Renal pelvis (tissue), 1 donor: ENCODE measurements at regions not wholly inside any gene's neighbourhood (a gene's known extent, or its start where the extent isn't known, plus 50 kb on each side); places are given as distances from the start of the nearest gene placed in this dataset.

Experiments
- DNase-seq: peaks from one replicate; pipeline ENCODE4 v3.0.0-alpha.2; 2013

DNA sequence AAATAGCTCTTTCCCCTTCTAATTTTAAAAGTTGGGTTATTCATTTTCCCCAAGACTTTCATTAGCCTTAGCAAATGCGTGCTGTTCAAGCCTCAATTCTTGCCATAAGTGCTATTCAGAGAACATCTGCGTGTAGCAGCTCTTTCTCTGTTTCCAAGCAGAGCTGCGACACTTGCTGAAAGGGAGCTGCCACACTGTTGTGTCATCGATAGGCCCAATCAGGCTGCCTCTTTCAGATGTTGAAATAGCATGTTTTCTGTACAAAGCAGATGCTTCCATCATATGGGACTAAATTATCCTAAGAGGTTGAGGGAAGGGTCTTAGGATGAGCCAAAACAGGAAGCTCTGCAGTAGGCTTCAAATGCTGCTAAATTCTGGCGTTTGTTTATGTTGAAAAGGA lies 220.9 kb upstream of the CDC14C start:
- no peak for DNase-seq

DNA sequence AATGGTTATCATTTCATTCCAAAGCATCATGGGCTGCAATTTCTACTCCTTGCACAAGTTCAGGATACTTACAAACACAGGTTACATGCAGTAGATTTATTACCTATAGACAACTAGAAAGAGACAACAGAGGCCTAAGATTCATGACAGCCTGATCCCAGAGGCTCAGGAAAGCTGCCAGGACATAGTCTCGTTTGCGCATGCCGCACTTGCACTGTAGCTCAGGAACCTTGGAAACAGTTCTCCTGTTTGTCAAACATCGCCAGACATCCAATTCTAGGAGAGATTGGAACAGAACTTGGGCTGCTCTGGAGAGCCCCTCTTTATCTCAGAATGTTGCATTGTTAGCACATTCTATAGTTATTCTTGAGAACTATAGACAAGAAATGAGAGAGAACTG lies 216.2 kb upstream of the CDC14C start:
- DNase-seq, result no peak

DNA sequence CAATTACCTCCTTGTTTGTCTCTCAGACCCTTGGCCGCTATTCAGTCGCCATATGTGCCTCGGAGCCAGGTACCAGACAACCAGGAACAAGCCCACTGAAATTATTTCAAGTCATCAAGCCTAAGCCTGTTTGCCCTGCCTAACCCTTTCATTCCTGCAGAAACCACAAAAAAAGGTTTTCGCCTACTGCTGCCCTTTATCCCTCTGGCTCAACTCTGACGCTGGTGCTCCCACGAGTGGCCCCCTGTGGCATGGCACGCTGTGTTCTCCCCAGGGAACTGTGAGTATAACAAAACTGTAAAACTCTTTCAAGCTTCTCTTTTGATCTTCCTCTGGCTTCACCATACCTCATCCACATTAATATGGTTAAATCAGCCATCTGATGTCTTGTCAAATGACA lies 215.7 kb upstream of the CDC14C start:
- DNase-seq, result no peak

DNA sequence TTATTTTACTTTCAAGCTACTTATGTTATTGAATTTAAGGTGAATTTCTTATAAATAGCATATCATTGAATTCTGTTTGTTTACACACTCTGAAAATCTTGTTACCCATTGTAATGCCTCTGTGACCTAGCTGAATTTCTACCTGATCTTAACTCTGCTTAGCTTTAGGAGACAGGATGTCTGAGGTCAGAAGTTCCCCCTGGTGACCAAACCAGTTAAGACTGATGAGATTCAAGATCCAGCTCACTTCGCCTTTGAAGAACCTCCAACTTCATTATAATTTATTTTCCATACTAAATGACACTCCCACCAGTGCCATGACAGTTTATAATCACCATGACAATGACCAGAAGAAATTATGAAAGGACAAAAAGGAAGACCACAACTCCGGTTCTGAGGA lies 213.4 kb upstream of the CDC14C start:
- DNase-seq, result no peak

DNA sequence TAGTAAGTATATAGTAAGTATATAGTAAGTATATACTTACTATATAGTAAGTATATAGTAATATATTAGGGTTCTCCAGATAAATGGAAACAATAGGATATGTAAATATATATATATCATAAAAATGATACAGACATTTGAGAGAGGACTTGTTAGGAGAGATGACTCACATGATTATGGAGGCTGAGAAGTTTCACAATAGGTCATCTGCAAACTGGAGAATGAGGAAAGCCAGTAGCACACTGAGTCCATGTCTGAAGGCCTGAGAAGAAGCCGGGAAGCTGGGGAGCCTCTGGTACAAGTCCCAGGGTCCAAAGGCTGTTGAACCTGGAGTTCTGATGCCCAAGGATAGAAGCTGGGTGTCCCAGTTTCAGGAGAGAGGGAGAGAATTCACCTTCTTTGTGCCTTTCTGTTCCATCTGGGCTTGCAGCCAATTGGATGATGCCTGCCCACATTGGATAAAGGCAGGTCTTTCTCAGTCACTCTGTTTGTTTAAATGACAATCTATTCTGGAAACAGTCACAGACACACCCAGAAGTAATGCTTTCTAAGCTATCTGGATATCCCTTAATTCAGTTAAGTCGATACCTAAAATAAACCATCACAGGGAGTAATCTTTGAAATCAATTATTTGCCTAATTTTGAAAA lies 205.5 kb upstream of the CDC14C start:
- no peak for DNase-seq

GRCh38 chr7:48728799-48729198 lies 195.5 kb upstream of the CDC14C start:
- no peak for DNase-seq

DNA sequence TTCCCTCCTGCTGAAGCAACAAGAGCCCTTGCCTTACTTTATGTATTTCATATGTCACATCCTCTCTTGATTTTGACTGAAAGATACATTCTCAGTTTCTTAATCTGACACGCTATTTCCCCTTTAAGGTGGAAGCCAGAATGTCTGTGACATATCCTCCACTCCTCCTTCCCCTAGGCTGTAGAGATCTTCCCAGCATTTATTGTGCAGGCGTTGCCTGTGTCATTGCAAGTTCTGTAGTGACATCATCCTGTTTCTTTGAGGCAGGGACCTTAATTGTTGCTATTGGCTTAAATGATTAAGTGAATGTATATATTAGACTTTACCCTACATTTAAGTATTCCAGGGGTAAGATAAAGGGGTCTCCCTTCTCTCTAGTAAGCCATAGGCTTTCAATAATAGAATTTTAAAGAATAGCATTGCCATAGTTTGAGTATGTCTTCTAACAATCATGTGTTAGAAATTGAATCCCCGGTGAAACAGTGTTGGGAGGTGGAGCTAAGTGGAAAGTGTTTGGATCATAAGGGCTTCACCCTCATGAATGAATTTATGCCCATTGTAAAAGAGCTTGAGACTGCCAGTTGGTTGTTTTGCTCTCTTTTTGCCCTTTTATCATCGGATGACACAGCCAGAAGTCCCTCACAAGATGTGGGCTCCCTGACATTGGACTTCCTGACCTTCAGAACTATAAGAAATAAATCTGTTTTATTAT lies 189.5 kb upstream of the CDC14C start:
- no peak for DNase-seq

DNA sequence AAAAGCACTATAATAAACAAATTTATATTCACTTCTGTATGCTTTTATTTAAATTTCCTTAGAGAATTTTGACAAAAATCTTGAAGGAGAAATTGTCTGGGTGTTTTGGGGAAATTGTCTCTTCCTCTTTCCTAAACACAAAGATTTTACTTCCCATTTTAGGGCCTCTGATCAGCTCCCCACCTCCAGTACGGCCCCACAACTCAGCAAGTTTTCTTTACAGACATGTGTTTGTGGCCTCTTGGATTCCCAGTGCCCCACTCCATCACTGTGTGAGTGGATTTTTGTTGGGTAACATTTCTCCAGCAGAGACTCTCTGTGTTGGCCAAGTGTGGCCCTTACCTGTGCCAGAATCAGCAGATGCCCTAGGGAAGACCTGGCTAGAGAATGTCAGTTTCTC lies 182.8 kb upstream of the CDC14C start:
- no peak for DNase-seq

GRCh38 chr7:48742079-48742798 lies 182.1 kb upstream of the CDC14C start:
- DNase-seq, result peak; percentile 7

DNA sequence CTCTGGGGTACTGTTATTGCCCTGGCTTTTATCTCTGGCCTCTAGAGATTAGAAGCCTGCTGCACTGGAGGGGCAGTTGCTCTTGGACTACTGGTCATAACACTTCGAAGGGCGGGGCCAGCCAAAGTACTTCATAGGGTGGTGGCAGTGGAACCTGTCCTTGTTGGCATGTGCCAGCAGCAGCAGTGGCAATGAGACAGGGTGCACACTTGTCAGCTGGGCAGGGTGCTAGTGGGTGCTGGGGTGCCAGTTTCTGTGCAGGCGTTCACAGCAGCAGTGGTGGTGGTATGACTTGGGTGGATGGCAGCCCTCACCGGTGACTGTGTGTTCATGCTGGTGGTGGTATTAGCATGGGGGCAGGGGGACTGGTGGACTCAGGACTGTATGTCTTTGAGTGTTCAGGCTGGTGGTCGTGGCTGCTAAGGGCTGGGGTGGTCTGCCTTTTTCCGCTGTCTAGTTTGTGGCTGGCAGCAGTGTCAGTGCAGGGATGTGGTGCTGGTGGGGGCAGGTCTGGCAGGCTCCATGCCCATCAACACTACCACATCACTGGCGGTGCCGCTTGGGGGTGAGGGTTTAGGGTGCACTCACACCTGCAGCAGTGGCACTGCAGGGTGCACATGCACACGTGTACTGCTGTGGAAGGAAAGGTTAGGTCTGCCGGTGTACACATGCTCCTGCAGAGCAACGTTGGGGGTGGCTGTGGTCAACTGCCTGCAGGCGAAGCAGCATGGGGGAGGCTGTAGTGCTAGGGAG lies 176.1 kb upstream of the CDC14C start:
- no peak for DNase-seq

GRCh38 chr7:48755061-48755555 lies 169.2 kb upstream of the CDC14C start:
- no peak for DNase-seq

DNA sequence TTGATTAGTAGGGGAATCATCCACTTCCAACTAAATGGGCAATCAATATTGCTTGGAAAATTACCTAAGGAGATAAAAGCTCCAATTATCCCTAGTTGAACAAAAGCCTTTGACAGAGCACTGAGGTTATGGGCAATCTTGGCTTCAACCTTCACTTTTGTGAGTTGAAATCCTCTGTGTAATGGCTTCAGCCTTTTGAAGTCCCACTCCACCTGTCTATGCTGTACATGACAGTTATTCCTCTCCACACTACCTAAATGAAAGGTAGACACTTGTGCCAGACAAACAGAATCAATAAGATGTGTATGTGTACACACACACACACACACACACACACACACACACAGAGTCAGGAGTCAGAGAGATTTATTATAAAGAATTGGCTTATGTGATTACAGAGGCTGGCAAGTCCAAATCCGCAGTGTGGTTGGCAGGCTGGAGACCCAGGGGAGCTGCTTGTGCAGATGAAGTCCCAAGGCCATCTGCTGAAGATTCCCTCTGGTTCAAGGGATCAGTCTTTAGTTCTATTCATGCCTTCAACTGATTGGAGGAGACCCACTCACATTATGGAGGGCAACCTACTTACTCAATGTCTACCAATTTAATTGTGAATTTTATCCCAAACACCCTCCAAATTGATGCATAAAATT lies 164.8 kb upstream of the CDC14C start:
- DNase-seq, result no peak

GRCh38 chr7:48760528-48761265 lies 163.7 kb upstream of the CDC14C start:
- no peak for DNase-seq

DNA sequence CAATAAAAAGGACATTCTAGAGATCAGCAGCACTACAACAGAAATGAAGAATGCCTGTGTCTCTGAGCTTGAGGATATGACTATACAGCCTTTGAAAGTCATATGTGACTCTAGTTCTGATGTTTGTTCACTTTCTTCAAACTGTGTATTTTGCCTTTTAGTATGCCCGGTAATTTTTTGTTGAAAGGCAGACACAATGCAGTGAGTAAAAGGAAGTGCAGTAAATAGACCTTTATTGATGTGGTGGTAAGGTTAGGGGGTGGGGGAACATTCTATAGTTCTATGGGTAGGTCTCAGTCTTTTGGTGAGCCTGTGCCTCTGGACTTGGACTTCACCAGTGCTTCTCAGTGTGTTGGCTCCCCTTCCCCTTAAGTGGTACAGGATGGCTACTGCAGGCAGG lies 143.5 kb upstream of the CDC14C start:
- DNase-seq, result no peak

- DNase-seq, result no peak
These were observed 142.6 kb upstream of the CDC14C start for GRCh38 chr7:48781752-48782151.

GRCh38 chr7:48782511-48782910 lies 141.8 kb upstream of the CDC14C start:
- DNase-seq, result no peak

- no peak for DNase-seq
These were observed 137.4 kb upstream of the CDC14C start for GRCh38 chr7:48786951-48787350.

DNA sequence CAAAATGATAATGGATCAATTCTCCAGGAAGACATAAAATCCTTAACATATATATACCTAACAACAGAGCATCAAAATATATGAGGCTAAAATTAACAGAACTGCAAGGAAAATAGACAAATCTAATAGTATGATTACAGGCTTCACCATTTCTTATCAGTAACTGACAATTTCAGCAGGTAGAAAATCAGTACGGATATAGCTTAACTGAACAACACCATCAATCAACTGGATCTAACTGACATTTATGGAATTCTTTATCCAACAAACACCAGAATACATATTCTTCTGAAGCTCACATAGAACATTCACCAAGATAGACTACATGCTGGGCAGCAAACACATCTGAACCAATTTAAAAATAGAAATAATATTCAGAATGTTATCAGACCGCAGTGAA lies 121.1 kb upstream of the CDC14C start:
- DNase-seq, result no peak

GRCh38 chr7:48806731-48807130 lies 117.6 kb upstream of the CDC14C start:
- no peak for DNase-seq

- no peak for DNase-seq
These were observed 113.3 kb upstream of the CDC14C start for GRCh38 chr7:48811071-48811470.

- no peak for DNase-seq
These were observed 110.9 kb upstream of the CDC14C start for GRCh38 chr7:48813472-48813871.
